NB4 (cell line): ENCODE measurements at regions not wholly inside any gene's neighbourhood (a gene's known extent, or its start where the extent isn't known, plus 50 kb on each side); places are given as distances from the start of the nearest gene placed in this dataset.

Experiments
- MYC ChIP-seq: IDR thresholded peaks from 2 replicates; pipeline ENCODE4 v1.6.1; 2011; ENCODE audit warnings: low read depth, low read length
- POLR2A ChIP-seq: IDR thresholded peaks from 2 replicates; pipeline ENCODE4 v1.6.1; 2011; ENCODE audit warnings: mild to moderate bottlenecking; ENCODE audit not compliant: insufficient read length; ENCODE audit errors: extremely low read depth
- TF ChIP-seq, protein P1 (sequence below): IDR thresholded peaks from one replicate; pipeline ENCODE4 v1.5.1; 2012; ENCODE audit warnings: low read depth, low read length
- TF ChIP-seq, protein P2 (sequence below): IDR thresholded peaks from 2 replicates; pipeline ENCODE4 v1.6.1; 2011; ENCODE audit warnings: low read depth, low read length

DNA sequence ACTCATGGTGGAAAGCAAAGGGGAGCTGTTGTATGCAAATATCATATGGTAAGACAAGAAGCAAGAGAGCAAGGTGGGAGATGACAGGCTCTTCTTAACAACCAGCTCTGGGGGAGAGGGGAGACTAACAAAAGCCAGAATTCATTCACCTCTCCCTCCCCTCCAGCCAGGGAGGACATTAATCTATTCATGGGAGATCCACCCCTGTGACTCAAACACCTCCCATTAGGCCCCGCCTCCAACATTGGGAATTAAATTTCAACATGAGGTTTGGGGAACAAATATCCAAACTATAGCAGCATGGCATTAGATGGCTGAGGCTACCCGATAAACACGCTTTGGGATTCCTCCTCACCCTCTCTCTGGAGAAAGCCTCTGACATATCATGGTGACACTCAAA is 210.6 kb downstream of the RHOU start:
- TF ChIP-seq POLR2A (no peak), MYC (no peak)
- TF ChIP-seq, protein P1, sequence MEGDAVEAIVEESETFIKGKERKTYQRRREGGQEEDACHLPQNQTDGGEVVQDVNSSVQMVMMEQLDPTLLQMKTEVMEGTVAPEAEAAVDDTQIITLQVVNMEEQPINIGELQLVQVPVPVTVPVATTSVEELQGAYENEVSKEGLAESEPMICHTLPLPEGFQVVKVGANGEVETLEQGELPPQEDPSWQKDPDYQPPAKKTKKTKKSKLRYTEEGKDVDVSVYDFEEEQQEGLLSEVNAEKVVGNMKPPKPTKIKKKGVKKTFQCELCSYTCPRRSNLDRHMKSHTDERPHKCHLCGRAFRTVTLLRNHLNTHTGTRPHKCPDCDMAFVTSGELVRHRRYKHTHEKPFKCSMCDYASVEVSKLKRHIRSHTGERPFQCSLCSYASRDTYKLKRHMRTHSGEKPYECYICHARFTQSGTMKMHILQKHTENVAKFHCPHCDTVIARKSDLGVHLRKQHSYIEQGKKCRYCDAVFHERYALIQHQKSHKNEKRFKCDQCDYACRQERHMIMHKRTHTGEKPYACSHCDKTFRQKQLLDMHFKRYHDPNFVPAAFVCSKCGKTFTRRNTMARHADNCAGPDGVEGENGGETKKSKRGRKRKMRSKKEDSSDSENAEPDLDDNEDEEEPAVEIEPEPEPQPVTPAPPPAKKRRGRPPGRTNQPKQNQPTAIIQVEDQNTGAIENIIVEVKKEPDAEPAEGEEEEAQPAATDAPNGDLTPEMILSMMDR = no peak
- TF ChIP-seq, protein P2, sequence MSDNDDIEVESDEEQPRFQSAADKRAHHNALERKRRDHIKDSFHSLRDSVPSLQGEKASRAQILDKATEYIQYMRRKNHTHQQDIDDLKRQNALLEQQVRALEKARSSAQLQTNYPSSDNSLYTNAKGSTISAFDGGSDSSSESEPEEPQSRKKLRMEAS = no peak
